Pulmonary artery endothelial cell (primary cell): ENCODE measurements at regions not wholly inside any gene's neighbourhood (a gene's known extent, or its start where the extent isn't known, plus 50 kb on each side); places are given as distances from the start of the nearest gene placed in this dataset.

Experiments used
- DNase-seq: peaks from one replicate; pipeline ENCODE4 v3.0.0-alpha.2; 2011; ENCODE audit warnings: low read depth, low spot score

DNA sequence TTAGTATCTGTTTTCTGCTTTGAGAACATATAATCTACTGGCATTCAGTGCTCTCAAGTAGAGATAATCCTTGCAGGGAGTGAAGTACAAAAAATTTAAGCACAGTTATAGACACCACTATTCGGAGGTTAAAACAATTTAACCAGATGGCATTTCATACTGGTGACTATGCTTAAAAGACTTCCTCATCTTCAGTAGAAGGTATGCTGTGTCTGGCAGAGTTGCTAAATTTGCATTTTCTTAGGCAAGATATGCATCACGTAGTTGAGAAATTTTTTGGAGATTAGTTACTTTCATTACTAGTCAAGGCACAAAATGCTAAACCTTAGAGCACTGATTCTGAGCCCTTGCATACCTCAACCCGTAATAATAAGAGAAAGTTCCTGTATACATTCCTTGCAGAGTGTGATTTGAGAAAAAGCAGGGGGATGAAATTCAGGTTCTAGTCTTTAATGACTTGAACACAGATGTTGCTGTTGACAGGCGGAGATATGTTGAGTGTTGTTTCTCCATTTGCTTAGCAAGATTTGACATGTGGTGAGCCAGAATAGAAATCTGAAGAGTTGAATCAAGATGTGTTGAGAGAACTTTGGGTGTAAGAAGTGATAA lies 70.8 kb upstream of the STARD4 start:
- DNase-seq = no peak

DNA sequence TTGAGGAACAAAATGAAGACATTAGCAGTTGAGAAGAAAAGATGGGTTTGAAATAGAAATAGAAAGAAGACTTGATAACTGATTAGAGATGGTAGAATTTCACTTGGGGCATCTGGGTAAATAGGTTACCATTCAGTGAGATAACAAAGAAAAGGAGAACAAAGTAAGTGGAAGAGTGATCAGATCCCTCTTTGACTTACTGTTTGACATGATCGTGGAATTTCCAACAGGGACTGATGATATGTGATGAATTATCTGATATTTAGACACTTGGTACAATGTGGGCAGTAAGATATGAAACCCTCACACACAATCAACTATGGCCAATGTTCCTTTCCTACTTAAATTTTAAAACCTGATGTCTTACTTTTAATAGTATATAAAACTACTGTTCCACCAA lies 70.1 kb upstream of the STARD4 start:
- DNase-seq = no peak

DNA sequence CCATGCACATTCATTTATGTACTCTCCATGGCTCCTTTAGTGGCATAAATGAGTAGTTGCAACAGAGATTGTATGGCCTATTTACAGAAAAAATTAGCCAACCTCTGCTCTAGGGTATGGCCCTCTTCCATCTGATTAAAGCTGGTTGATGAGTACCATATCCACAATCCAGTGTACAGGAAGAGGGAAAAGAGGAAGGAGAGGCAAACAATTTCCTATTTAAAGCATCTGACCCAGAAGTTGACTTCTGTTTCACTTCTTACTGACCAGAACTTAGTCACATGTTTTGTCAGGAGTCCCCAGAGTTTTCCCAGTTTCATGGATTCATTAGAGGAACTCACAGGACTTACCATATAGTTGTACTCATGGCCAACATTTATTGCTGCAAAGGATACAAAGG lies 68.6 kb upstream of the STARD4 start:
- no peak for DNase-seq

DNA sequence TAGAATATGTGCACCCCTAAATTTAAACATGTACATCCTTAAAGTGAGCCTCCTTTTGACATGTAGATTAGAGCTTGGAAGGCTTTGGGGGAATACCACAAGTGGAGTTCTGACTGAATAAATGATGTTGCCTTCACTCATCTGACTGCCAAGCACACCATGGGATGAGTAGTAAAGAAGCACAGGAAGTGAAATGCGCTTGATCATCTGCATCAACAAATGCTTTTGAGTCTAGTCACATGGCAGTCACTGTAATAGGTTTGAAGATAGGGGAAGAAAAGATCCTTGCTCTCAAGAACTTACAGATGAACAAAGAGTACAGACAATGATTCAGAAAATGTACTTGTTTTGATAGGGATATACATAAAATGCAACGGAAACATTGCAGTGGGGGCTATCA lies 62.0 kb upstream of the STARD4 start:
- no peak for DNase-seq

DNA sequence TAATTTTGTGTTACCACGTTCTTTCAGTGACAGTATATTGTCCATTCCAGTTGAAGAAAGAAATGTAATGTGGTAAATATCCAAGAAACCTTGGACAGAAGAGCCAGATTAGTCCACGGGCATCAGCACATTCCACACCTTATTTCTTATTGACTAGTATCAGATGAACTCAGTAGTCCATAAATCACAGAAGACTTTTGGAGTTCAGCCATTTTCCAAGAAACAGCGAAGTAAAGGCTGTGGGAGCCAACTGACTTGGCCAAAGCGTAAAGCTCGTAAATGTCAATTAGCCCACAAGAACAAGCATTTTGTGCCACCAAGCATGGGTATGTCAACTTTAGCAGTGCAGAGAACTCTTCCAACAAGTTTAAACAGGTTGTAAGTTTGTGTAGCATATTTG lies 60.2 kb upstream of the STARD4 start:
- DNase-seq = no peak

DNA sequence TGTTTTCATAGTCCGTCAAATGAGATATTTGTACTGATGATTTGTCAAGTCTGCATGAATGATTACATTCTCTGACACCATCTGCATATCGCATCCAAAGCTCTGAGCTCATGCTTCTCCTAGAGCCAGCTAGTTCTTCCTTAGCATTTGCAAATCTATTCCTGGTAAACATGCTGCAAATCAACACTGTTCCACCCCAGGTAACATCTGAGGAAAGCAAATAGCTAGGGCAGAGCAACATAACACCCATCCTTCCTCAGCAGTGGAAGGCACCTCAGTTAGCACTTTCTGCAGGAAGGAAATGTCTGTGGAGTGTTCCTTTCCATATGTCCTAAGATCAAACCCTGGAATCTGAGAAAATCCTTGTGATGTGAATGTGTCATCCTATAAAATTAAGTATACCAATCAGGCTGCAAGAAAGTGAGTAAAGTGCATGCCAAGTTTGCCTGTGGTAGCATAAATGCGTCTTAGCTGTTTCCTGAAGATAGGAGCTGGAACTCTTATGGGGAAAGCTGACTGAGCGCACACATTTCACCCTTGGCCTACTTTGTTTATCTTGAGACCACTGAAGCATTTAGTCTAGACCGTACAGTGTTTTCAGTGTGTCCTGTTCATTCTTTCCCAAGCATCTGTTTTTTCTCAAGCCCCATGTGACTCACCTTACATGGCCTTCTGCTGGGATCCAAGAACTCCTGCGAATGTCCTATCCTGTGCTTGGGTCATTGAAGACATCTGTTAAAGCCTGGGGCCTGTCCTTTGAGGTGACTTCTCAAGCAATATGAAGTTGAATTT lies 50.9 kb upstream of the STARD4 start:
- peak; percentile 100 for DNase-seq

DNA sequence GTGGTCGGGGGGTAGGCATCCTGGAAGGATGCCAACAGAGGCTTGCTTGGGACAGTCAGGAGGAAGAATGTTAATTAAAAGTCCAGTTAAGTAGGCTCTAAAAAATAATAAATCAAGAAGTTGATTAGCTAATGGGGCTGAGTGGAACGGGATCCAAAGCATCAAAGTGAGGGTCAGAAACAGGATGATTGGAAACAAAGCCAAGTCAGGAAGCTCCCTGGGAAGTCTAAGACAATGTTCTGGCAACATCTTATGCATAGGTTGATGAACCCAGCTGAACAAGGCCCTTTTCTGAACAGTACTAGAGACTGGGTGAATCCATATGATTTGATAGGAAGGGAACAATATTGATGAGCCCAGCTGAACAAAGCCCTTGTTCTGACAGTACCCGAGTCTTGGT lies 50.2 kb upstream of the STARD4 start:
- DNase-seq = peak; percentile 44
